IMR-90 (cell line): ENCODE measurements at regions not wholly inside any gene's neighbourhood (a gene's known extent, or its start where the extent isn't known, plus 50 kb on each side); places are given as distances from the start of the nearest gene placed in this dataset.

Source experiments
- ATAC-seq: fragments of 200-7000 bp; cut with Tn5 transposase; 2 replicates; pipeline ENCODE4 v1.9.1; 2020; ENCODE audit warnings: low read depth, mild to moderate bottlenecking, moderate library complexity
- BruUV-seq: library from RNA; stranded (reverse); fragments of 400-500 nt; replicated peaks from 2 replicates; lab custom pipeline; 2021; lab: Mats Ljungman, UMichigan
- CTCF ChIA-PET: fragments of 300-600 bp; formaldehyde crosslinking; extraction: SDS; loops from one replicate; lab custom pipeline; 2021; ENCODE audit warnings: antibody characterized with exemption; lab: Yijun Ruan, JAX
- POLR2A ChIA-PET: fragments of 300-600 bp; sonication (Branson Sonifier 250); formaldehyde crosslinking; loops from one replicate; lab custom pipeline; 2022; ENCODE audit warnings: antibody characterized with exemption; ENCODE audit not compliant: unreplicated experiment; lab: Charles Lee
- DNase-seq: peaks from one replicate; pipeline ENCODE4 v3.0.0; 2013
- H2AFZ ChIP-seq: replicated peaks from 2 replicates; pipeline ENCODE3; 2013; ENCODE audit warnings: low read length, mild to moderate bottlenecking; ENCODE audit not compliant: poor library complexity
- H2AK5ac ChIP-seq: 2 replicates; pipeline ENCODE4 v1.6.1; 2013; ENCODE audit warnings: low read depth, low read length, inconsistent platforms
- H2AK9ac ChIP-seq: replicated peaks from 2 replicates; pipeline ENCODE3; 2013; ENCODE audit warnings: mild to moderate bottlenecking, low read depth, low read length, moderate library complexity; ENCODE audit not compliant: poor library complexity
- H2BK120ac ChIP-seq: 2 replicates; pipeline ENCODE4 v1.6.1; 2013; ENCODE audit warnings: low read depth, low read length, inconsistent platforms
- H2BK15ac ChIP-seq: 3 replicates; pipeline ENCODE4 v1.6.1; 2013; ENCODE audit warnings: low read depth, low read length, inconsistent platforms
- H2BK20ac ChIP-seq: 2 replicates; pipeline ENCODE4 v1.6.1; 2013; ENCODE audit warnings: low read depth, mild to moderate bottlenecking, inconsistent platforms, low read length, moderate library complexity
- H2BK5ac ChIP-seq: 2 replicates; pipeline ENCODE4 v1.6.1; 2013; ENCODE audit warnings: mild to moderate bottlenecking, low read depth, low read length, inconsistent platforms; ENCODE audit not compliant: poor library complexity, severe bottlenecking
- H3K14ac ChIP-seq: replicated peaks from 2 replicates; pipeline ENCODE4 v1.6.1; 2013; ENCODE audit warnings: low read depth, low read length, inconsistent platforms
- H3K18ac ChIP-seq: 2 replicates; pipeline ENCODE4 v1.6.1; 2013; ENCODE audit warnings: low read depth, low read length, control low read depth
- H3K23ac ChIP-seq: 2 replicates; pipeline ENCODE4 v1.6.1; 2013; ENCODE audit warnings: low read depth, low read length, inconsistent platforms
- H3K27ac ChIP-seq: 2 replicates; pipeline ENCODE4 v1.5.1; 2013; ENCODE audit warnings: mild to moderate bottlenecking, control low read depth, low read length; ENCODE audit not compliant: insufficient read depth
- H3K27me3 ChIP-seq: 2 replicates; pipeline ENCODE4 v1.6.1; 2013; ENCODE audit warnings: low read length; ENCODE audit not compliant: control insufficient read depth, insufficient read depth
- H3K36me3 ChIP-seq: 2 replicates; pipeline ENCODE4 v1.6.1; 2013; ENCODE audit warnings: low read length, mixed read lengths; ENCODE audit not compliant: control insufficient read depth, insufficient read depth
- H3K4ac ChIP-seq: 2 replicates; pipeline ENCODE4 v1.6.1; 2013; ENCODE audit warnings: low read depth, low read length, inconsistent platforms
- H3K4me1 ChIP-seq: 2 replicates; pipeline ENCODE4 v1.6.1; 2013; ENCODE audit warnings: low read length, mixed read lengths; ENCODE audit not compliant: control insufficient read depth, insufficient read depth
- H3K4me2 ChIP-seq: 2 replicates; pipeline ENCODE4 v1.6.1; 2013; ENCODE audit warnings: low read depth, mild to moderate bottlenecking, control low read depth, low read length, moderate library complexity
- H3K4me3 ChIP-seq: 2 replicates; pipeline ENCODE4 v1.5.1; 2013; ENCODE audit warnings: low read depth, mild to moderate bottlenecking, control low read depth, low read length, moderate library complexity; ENCODE audit not compliant: insufficient read depth
- H3K56ac ChIP-seq: 2 replicates; pipeline ENCODE4 v1.6.1; 2013; ENCODE audit warnings: low read length, inconsistent platforms; ENCODE audit not compliant: insufficient read depth; ENCODE audit errors: extremely low read depth
- H3K79me1 ChIP-seq, 2 experiments: 2 replicates each; pipeline ENCODE4 v1.6.1; 2013; ENCODE audit warnings: low read length in 2 of 2, inconsistent platforms in 1 of 2, low read depth in 1 of 2
- H3K9ac ChIP-seq: 2 replicates; pipeline ENCODE4 v1.6.1; 2013; ENCODE audit warnings: low read depth, low read length, control low read depth
- H3K9me1 ChIP-seq: 2 replicates; pipeline ENCODE4 v1.6.1; 2013; ENCODE audit warnings: low read length, inconsistent platforms; ENCODE audit not compliant: insufficient read depth
- H3K9me3 ChIP-seq: 2 replicates; pipeline ENCODE4 v1.6.1; 2013; ENCODE audit warnings: low read length; ENCODE audit not compliant: control insufficient read depth, insufficient read depth
- H4K20me1 ChIP-seq: 2 replicates; pipeline ENCODE4 v1.6.1; 2013; ENCODE audit warnings: low read length, inconsistent platforms; ENCODE audit not compliant: insufficient read depth
- H4K5ac ChIP-seq: 2 replicates; pipeline ENCODE4 v1.6.1; 2013; ENCODE audit warnings: mild to moderate bottlenecking, low read depth, low read length, control low read depth
- H4K8ac ChIP-seq, 2 experiments: 2 replicates each; pipeline ENCODE4 v1.6.1; 2013; ENCODE audit warnings: low read depth in 2 of 2, low read length in 2 of 2, control low read depth in 1 of 2, inconsistent platforms in 1 of 2
- H4K91ac ChIP-seq: 2 replicates; pipeline ENCODE4 v1.6.1; 2013; ENCODE audit warnings: low read depth, low read length, inconsistent platforms; ENCODE audit not compliant: insufficient read depth
- BHLHE40 ChIP-seq: fragments of 150-350 bp; IDR thresholded peaks from 2 replicates; pipeline ENCODE4 v1.6.1; 2016; ENCODE audit warnings: mild to moderate bottlenecking, low read depth, low read length
- CEBPB ChIP-seq: IDR thresholded peaks from 2 replicates; pipeline ENCODE4 v1.6.1; 2012; ENCODE audit warnings: low read depth, low read length, improper control_type of control experiment
- CHD1 ChIP-seq: IDR thresholded peaks from 2 replicates; pipeline ENCODE4 v1.6.1; 2012; ENCODE audit warnings: low read depth, low read length, improper control_type of control experiment
- FOS ChIP-seq: fragments of 150-350 bp; IDR thresholded peaks from 2 replicates; pipeline ENCODE4 v1.6.1; 2016; ENCODE audit warnings: low read depth, low read length
- MAFK ChIP-seq: IDR thresholded peaks from 2 replicates; pipeline ENCODE4 v1.6.1; 2012; ENCODE audit warnings: low read depth, low read length, improper control_type of control experiment
- MAZ ChIP-seq: IDR thresholded peaks from 2 replicates; pipeline ENCODE4 v1.6.1; 2012; ENCODE audit warnings: low read depth, mild to moderate bottlenecking, low read length, improper control_type of control experiment, moderate library complexity, borderline replicate concordance
- MXI1 ChIP-seq: IDR thresholded peaks from 2 replicates; pipeline ENCODE4 v1.6.1; 2012; ENCODE audit warnings: low read depth, mild to moderate bottlenecking, low read length, moderate library complexity, borderline replicate concordance
- NFE2L2 ChIP-seq: fragments of 150-350 bp; IDR thresholded peaks from 2 replicates; pipeline ENCODE4 v1.6.1; 2016; ENCODE audit warnings: low read depth, mild to moderate bottlenecking, low read length
- POLR2A ChIP-seq: IDR thresholded peaks from 2 replicates; pipeline ENCODE4 v1.6.1; 2012; ENCODE audit warnings: mild to moderate bottlenecking, low read depth, low read length
- RAD21 ChIP-seq: IDR thresholded peaks from 2 replicates; pipeline ENCODE4 v1.6.1; 2012; ENCODE audit warnings: low read length, improper control_type of control experiment
- RCOR1 ChIP-seq: IDR thresholded peaks from 2 replicates; pipeline ENCODE4 v1.6.1; 2012; ENCODE audit warnings: mild to moderate bottlenecking, low read length, improper control_type of control experiment; ENCODE audit not compliant: insufficient replicate concordance
- RFX5 ChIP-seq: IDR thresholded peaks from 2 replicates; pipeline ENCODE4 v1.8.0; 2012; ENCODE audit warnings: low read depth, mild to moderate bottlenecking, low read length, moderate library complexity
- SMC3 ChIP-seq: fragments of 150-350 bp; IDR thresholded peaks from 2 replicates; pipeline ENCODE4 v1.6.1; 2016; ENCODE audit warnings: low read depth, mild to moderate bottlenecking, antibody characterized with exemption, low read length, moderate library complexity
- WGBS, 2 experiments: methylation state at CpG; one replicate each; pipeline versions ENCODE4 v1.1.5 to v1.1.7; 2013; ENCODE audit warnings: missing lambda C conversion rate in 2 of 2; ENCODE audit not compliant: insufficient read length in 1 of 2; ENCODE audit errors: extremely low coverage in 2 of 2; 5-methylcytosine and 5-hydroxymethylcytosine counted together
- dilution Hi-C: fragments of 300-500 bp; cut with HindIII; formaldehyde crosslinking; loops from one replicate; pipeline ENCODE4 v1.14.3; 2018; ENCODE audit warnings: low sequenced_read_pairs; ENCODE audit not compliant: unreplicated experiment
- in situ Hi-C: fragments of 300-500 bp; cut with MboI; formaldehyde crosslinking; loops from 3 replicates; pipeline ENCODE4 v1.14.3; 2019; ENCODE audit warnings: low sequenced_read_pairs, inconsistent platforms, mixed read lengths
- intact Hi-C: fragments of 100-400 bp; cut with micrococcal nuclease; formaldehyde crosslinking; loops from 2 replicates; pipeline ENCODE4 v1.10.0; 2022
- TF ChIP-seq, protein P1 (sequence below): fragments of 150-350 bp; IDR thresholded peaks from 2 replicates; pipeline ENCODE4 v1.6.1; 2017; ENCODE audit warnings: mild to moderate bottlenecking, antibody characterized with exemption, low read length, low read depth
- TF ChIP-seq, protein P2 (sequence below): conservative IDR thresholded peaks from 2 replicates; pipeline ENCODE4 v1.5.1; 2012; ENCODE audit warnings: mild to moderate bottlenecking, low read depth, low read length, improper control_type of control experiment
- TF ChIP-seq, protein P3 (sequence below): fragments of 150-350 bp; IDR thresholded peaks from 2 replicates; pipeline ENCODE4 v1.6.1; 2016; ENCODE audit warnings: low read depth, mild to moderate bottlenecking, low read length, moderate library complexity, borderline replicate concordance

DNA sequence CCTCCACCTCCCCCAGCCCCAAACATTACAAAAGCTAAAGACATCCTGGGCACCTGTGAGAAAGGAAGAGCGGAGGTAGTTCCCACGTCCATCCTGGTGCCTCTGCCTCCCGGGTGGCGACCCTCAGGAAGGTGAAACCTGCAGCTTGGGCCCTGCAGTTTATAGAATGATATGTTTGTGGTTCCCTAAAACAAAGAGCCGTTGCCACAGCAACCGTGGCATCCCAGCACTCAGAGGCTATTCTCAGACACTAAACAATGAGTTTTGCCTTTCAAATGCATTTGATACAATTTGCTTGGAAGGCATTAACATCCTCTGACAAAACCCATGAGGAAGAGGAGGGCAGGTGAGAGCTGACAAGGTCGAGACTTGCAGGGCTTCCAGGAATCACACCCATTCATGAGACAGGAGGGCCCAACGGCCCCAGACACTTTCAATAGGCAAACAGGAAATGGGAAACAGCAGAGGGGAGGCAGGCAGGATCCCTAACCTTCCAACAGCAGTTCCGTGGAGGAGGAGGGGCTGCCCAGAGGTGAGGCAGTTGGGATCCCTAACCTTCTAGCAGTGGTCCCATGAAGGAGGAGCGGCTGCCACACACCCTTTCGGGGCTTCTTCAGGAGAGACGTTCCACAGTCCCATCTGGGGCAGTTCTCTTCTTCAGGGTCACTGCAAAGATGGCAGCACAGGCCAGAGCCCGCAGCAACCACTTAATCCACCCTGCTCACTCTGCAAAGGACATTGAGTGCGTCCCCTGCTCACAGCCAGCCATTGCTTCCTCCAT lies 379.2 kb downstream of the SHANK2 start:
- no peak overlapping the region for H2BK5ac ChIP-seq
- H2BK15ac ChIP-seq = no peak overlapping the region
- no peaks in the 10 kb centered on the region for H3K9me3 ChIP-seq
- H3K4me1 ChIP-seq = peaks cover 4% of the 10 kb centered on the region; the same call in 1 of the 2 replicates
- no peak overlapping the region for H3K4me2 ChIP-seq
- no peaks in the 10 kb centered on the region for H3K27me3 ChIP-seq
- H2AK5ac ChIP-seq = no peak overlapping the region
- H3K23ac ChIP-seq = no peak overlapping the region
- H3K18ac ChIP-seq = no peak overlapping the region
- no peak overlapping the region for H2AFZ ChIP-seq
- no peak overlapping the region for H3K4me3 ChIP-seq
- H3K27ac ChIP-seq = no peak overlapping the region
- intact Hi-C loops (no loop called here), dilution Hi-C loops (no loop called here), in situ Hi-C loops (no loop called here)
- no peaks in the 10 kb centered on the region for H3K36me3 ChIP-seq
- ChIA-PET CTCF (no interaction called here), POLR2A (no interaction called here)
- H3K14ac ChIP-seq = no peak overlapping the region
- H3K79me1 ChIP-seq = no peaks in the 10 kb centered on the region
- H4K8ac ChIP-seq = no peak overlapping the region
- peak; percentile 21; the same call in 1 of the 2 replicates for ATAC-seq
- no peak overlapping the region for H3K4ac ChIP-seq
- no peak overlapping the region for H4K91ac ChIP-seq
- 0 out of 2 replicates have a peak, but pooled peaks cover 2% of the 10 kb centered on the region for H3K9me1 ChIP-seq
- BruUV-seq = no TSS peak
- TF ChIP-seq RCOR1 (no peak), POLR2A (no peak), SMC3 (no peak), MAZ (no peak), BHLHE40 (no peak), FOS (no peak), CHD1 (no peak), NFE2L2 (no peak), RAD21 (no peak), MXI1 (no peak), RFX5 (no peak), CEBPB (no peak), MAFK (no peak)
- TF ChIP-seq, protein P1, sequence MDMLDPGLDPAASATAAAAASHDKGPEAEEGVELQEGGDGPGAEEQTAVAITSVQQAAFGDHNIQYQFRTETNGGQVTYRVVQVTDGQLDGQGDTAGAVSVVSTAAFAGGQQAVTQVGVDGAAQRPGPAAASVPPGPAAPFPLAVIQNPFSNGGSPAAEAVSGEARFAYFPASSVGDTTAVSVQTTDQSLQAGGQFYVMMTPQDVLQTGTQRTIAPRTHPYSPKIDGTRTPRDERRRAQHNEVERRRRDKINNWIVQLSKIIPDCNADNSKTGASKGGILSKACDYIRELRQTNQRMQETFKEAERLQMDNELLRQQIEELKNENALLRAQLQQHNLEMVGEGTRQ = no peak
- TF ChIP-seq, protein P2, sequence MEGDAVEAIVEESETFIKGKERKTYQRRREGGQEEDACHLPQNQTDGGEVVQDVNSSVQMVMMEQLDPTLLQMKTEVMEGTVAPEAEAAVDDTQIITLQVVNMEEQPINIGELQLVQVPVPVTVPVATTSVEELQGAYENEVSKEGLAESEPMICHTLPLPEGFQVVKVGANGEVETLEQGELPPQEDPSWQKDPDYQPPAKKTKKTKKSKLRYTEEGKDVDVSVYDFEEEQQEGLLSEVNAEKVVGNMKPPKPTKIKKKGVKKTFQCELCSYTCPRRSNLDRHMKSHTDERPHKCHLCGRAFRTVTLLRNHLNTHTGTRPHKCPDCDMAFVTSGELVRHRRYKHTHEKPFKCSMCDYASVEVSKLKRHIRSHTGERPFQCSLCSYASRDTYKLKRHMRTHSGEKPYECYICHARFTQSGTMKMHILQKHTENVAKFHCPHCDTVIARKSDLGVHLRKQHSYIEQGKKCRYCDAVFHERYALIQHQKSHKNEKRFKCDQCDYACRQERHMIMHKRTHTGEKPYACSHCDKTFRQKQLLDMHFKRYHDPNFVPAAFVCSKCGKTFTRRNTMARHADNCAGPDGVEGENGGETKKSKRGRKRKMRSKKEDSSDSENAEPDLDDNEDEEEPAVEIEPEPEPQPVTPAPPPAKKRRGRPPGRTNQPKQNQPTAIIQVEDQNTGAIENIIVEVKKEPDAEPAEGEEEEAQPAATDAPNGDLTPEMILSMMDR = no peak
- TF ChIP-seq, protein P3, sequence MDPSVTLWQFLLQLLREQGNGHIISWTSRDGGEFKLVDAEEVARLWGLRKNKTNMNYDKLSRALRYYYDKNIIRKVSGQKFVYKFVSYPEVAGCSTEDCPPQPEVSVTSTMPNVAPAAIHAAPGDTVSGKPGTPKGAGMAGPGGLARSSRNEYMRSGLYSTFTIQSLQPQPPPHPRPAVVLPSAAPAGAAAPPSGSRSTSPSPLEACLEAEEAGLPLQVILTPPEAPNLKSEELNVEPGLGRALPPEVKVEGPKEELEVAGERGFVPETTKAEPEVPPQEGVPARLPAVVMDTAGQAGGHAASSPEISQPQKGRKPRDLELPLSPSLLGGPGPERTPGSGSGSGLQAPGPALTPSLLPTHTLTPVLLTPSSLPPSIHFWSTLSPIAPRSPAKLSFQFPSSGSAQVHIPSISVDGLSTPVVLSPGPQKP = no peak
- H4K20me1 ChIP-seq = peaks cover 4% of the 10 kb centered on the region
- no peak overlapping the region for H2BK20ac ChIP-seq
- H4K5ac ChIP-seq = no peak overlapping the region
- no peak overlapping the region for H3K9ac ChIP-seq
- no peak overlapping the region for H3K56ac ChIP-seq
- no peak overlapping the region for H2AK9ac ChIP-seq
- 9% methylated on average over 4 of the region's 14 CpGs; no CpG with 5 or more reads in 1 of the 2 experiments for WGBS, 2 experiments
- H2BK120ac ChIP-seq = no peak overlapping the region
- DNase-seq = no peak
